PC-3 (cell line): ENCODE measurements at regions not wholly inside any gene's neighbourhood (a gene's known extent, or its start where the extent isn't known, plus 50 kb on each side); places are given as distances from the start of the nearest gene placed in this dataset.

Experiments
- ATAC-seq: fragments of 200-7000 bp; cut with Tn5 transposase; 2 replicates; pipeline ENCODE4 v1.9.1; 2020; ENCODE audit warnings: mild to moderate bottlenecking, moderate library complexity
- BruUV-seq: library from RNA; stranded (reverse); fragments of 400-500 nt; replicated peaks from 2 replicates; lab custom pipeline; 2021; lab: Mats Ljungman, UMichigan
- CTCF ChIA-PET: fragments of 300-600 bp; sonication (Branson Sonifier 250); formaldehyde crosslinking; loops from one replicate; lab custom pipeline; 2022; ENCODE audit warnings: antibody characterized with exemption; lab: Charles Lee
- POLR2A ChIA-PET: fragments of 300-600 bp; sonication (Branson Sonifier 250); formaldehyde crosslinking; loops from one replicate; lab custom pipeline; 2022; ENCODE audit warnings: antibody characterized with exemption; ENCODE audit not compliant: unreplicated experiment; lab: Charles Lee
- DNase-seq: peaks from one replicate; pipeline ENCODE4 v3.0.0-alpha.2; 2015
- H2AFZ ChIP-seq: fragments of 300-600 bp; sonication (generic); 2 replicates; pipeline ENCODE4 v1.6.0; 2016; ENCODE audit warnings: antibody characterized with exemption, low read length
- H3F3A ChIP-seq: fragments of 300-600 bp; sonication (generic); one replicate; pipeline ENCODE4 v1.6.0; 2017; ENCODE audit warnings: antibody characterized with exemption, low read length, control low read depth, mild to moderate bottlenecking; ENCODE audit not compliant: unreplicated experiment
- H3K27ac ChIP-seq: fragments of 300-600 bp; sonication (generic); 2 replicates; pipeline ENCODE4 v1.5.1; 2016; ENCODE audit warnings: mild to moderate bottlenecking, low read length
- H3K27me3 ChIP-seq: fragments of 300-600 bp; sonication (generic); 2 replicates; pipeline ENCODE4 v1.6.1; 2016; ENCODE audit warnings: low read length, mixed read lengths
- H3K36me3 ChIP-seq: fragments of 300-600 bp; sonication (generic); 2 replicates; pipeline ENCODE4 v1.6.1; 2016; ENCODE audit warnings: low read depth, mixed run types, low read length, mixed read lengths
- H3K4me1 ChIP-seq: fragments of 300-600 bp; sonication (generic); 2 replicates; pipeline ENCODE4 v1.5.1; 2016; ENCODE audit warnings: low read length; ENCODE audit not compliant: insufficient read depth
- H3K4me2 ChIP-seq: fragments of 300-600 bp; sonication (generic); 2 replicates; pipeline ENCODE4 v1.6.0; 2016; ENCODE audit warnings: low read length
- H3K4me3 ChIP-seq: fragments of 300-600 bp; sonication (generic); 2 replicates; pipeline ENCODE4 v1.5.1; 2016; ENCODE audit warnings: mild to moderate bottlenecking, low read length, mixed read lengths
- H3K79me2 ChIP-seq: fragments of 300-600 bp; sonication (generic); 2 replicates; pipeline ENCODE4 v1.6.1; 2017; ENCODE audit warnings: low read length, mixed read lengths
- H3K9ac ChIP-seq: fragments of 300-600 bp; sonication (generic); 2 replicates; pipeline ENCODE4 v1.6.0; 2016; ENCODE audit warnings: mild to moderate bottlenecking, low read length
- H3K9me2 ChIP-seq: fragments of 300-600 bp; sonication (generic); replicated peaks from 2 replicates; pipeline ENCODE4 v1.6.1; 2016; ENCODE audit warnings: mixed run types, low read length, mixed read lengths
- H3K9me3 ChIP-seq: fragments of 300-600 bp; sonication (generic); 2 replicates; pipeline ENCODE4 v1.6.1; 2016; ENCODE audit warnings: low read length, mixed read lengths
- H4K20me1 ChIP-seq: fragments of 300-600 bp; sonication (generic); 2 replicates; pipeline ENCODE4 v1.6.1; 2016; ENCODE audit warnings: low read length, mixed read lengths
- CTCF ChIP-seq: fragments of 300-600 bp; sonication (generic); conservative IDR thresholded peaks from 2 replicates; pipeline ENCODE4 v1.5.1; 2017; ENCODE audit warnings: antibody characterized with exemption, low read depth, mild to moderate bottlenecking, low read length
- EZH2 ChIP-seq: fragments of 300-600 bp; sonication (generic); IDR thresholded peaks from one replicate; pipeline ENCODE4 v1.6.1; 2017; ENCODE audit warnings: antibody characterized with exemption, mild to moderate bottlenecking, low read length; ENCODE audit not compliant: unreplicated experiment
- EZH2phosphoT487 ChIP-seq: fragments of 300-600 bp; sonication (generic); IDR thresholded peaks from 2 replicates; pipeline ENCODE4 v1.6.1; 2018; ENCODE audit warnings: mild to moderate bottlenecking, antibody characterized with exemption, low read length, borderline replicate concordance
- intact Hi-C: fragments of 100-400 bp; cut with micrococcal nuclease; formaldehyde crosslinking; loops from 2 replicates; pipeline ENCODE4 v1.9.0; 2023

- Histone ChIP-seq H3K4me3 (no peak overlapping the region), H4K20me1 (no peaks in the 10 kb centered on the region), H3K36me3 (no peaks in the 10 kb centered on the region), H3K79me2 (no peaks in the 10 kb centered on the region), H3K4me1 (no peaks in the 10 kb centered on the region), H3F3A (no peaks in the 10 kb centered on the region), H3K9me3 (no peaks in the 10 kb centered on the region), H2AFZ (no peak overlapping the region), H3K9me2 (no peaks in the 10 kb centered on the region), H3K27me3 (peaks cover 21% of the 10 kb centered on the region), H3K27ac (no peak overlapping the region), H3K9ac (no peak overlapping the region), H3K4me2 (no peak overlapping the region)
- ChIA-PET POLR2A (no interaction called here), CTCF (no interaction called here)
- no peak for DNase-seq
- no peak for ATAC-seq
- no TSS peak for BruUV-seq
- no peak for TF ChIP-seq EZH2
- TF ChIP-seq EZH2phosphoT487 = no peak
- TF ChIP-seq CTCF = no peak
- intact Hi-C loops = no loop called here
Observed at GRCh38 chr14:66341239-66341638, 144.9 kb upstream of the CCDC196 start.

- no peaks in the 10 kb centered on the region for H3K9me2 ChIP-seq
- TF ChIP-seq EZH2 (no peak), CTCF (no peak), EZH2phosphoT487 (no peak)
- H3K36me3 ChIP-seq = no peaks in the 10 kb centered on the region
- ATAC-seq = no peak
- no peak overlapping the region for H3K9ac ChIP-seq
- no peaks in the 10 kb centered on the region for H3F3A ChIP-seq
- intact Hi-C loops = no loop called here
- ChIA-PET CTCF (no interaction called here), POLR2A (no interaction called here)
- H3K4me1 ChIP-seq = no peaks in the 10 kb centered on the region
- DNase-seq = no peak
- H3K4me3 ChIP-seq = no peak overlapping the region
- no TSS peak for BruUV-seq
- peaks cover 3% of the 10 kb centered on the region; the same call in 1 of the 2 replicates for H3K9me3 ChIP-seq
- H3K27me3 ChIP-seq = peaks cover 35% of the 10 kb centered on the region
- no peak overlapping the region for H2AFZ ChIP-seq
- H4K20me1 ChIP-seq = no peaks in the 10 kb centered on the region
- H3K27ac ChIP-seq = no peak overlapping the region
- no peaks in the 10 kb centered on the region for H3K79me2 ChIP-seq
- no peak overlapping the region for H3K4me2 ChIP-seq
Observed at GRCh38 chr14:66345986-66346385, 140.2 kb upstream of the CCDC196 start.

GRCh38 chr14:66351310-66351709, 134.9 kb upstream of the CCDC196 start:
- Histone ChIP-seq H3K9me3 (peaks cover 9% of the 10 kb centered on the region; the same call in 1 of the 2 replicates), H3K27me3 (peaks cover 13% of the 10 kb centered on the region; the same call in 1 of the 2 replicates), H3K4me3 (no peak overlapping the region), H3K36me3 (no peaks in the 10 kb centered on the region), H3K9me2 (no peaks in the 10 kb centered on the region), H4K20me1 (no peaks in the 10 kb centered on the region), H3K4me2 (no peak overlapping the region), H3F3A (no peaks in the 10 kb centered on the region), H3K79me2 (no peaks in the 10 kb centered on the region), H3K4me1 (no peaks in the 10 kb centered on the region), H3K27ac (no peak overlapping the region), H2AFZ (no peak overlapping the region), H3K9ac (no peak overlapping the region)
- ChIA-PET POLR2A (no interaction called here), CTCF (no interaction called here)
- TF ChIP-seq EZH2 (no peak), CTCF (no peak), EZH2phosphoT487 (no peak)
- intact Hi-C loops = loop anchor here (10.0 kb wide), 1 partner anchor 763 kb away; no protein-coding TSS in a partner anchor
- no peak for ATAC-seq
- no peak for DNase-seq
- no TSS peak for BruUV-seq
